Hepatocyte (in vitro differentiated cells): ENCODE measurements at regions not wholly inside any gene's neighbourhood (a gene's known extent, or its start where the extent isn't known, plus 50 kb on each side); places are given as distances from the start of the nearest gene placed in this dataset.

Source experiments
- DNase-seq: peaks from one replicate; pipeline ENCODE4 v3.0.0-alpha.2; 2016; ENCODE audit warnings: low spot score
- H2AFZ ChIP-seq: fragments of 200-600 bp; sonication (generic); 2 replicates; pipeline ENCODE4 v1.6.0; 2016; ENCODE audit warnings: antibody characterized with exemption, mild to moderate bottlenecking
- H3K27ac ChIP-seq: fragments of 200-600 bp; sonication (generic); 2 replicates; pipeline ENCODE4 v1.5.1; 2016; ENCODE audit warnings: mild to moderate bottlenecking
- H3K27me3 ChIP-seq: fragments of 200-600 bp; sonication (generic); 2 replicates; pipeline ENCODE4 v1.6.1; 2016
- H3K36me3 ChIP-seq: fragments of 200-600 bp; sonication (generic); replicated peaks from 2 replicates; pipeline ENCODE4 v1.5.1; 2016; ENCODE audit warnings: low read depth; ENCODE audit not compliant: insufficient read depth
- H3K4me1 ChIP-seq: fragments of 200-600 bp; sonication (generic); 2 replicates; pipeline ENCODE4 v1.5.1; 2016; ENCODE audit warnings: mild to moderate bottlenecking, moderate library complexity; ENCODE audit not compliant: insufficient read depth
- H3K4me2 ChIP-seq: fragments of 200-600 bp; sonication (generic); 2 replicates; pipeline ENCODE4 v1.6.0; 2016
- H3K4me3 ChIP-seq: fragments of 200-600 bp; sonication (generic); 2 replicates; pipeline ENCODE4 v1.5.1; 2016; ENCODE audit warnings: mild to moderate bottlenecking
- H3K79me2 ChIP-seq: fragments of 200-600 bp; sonication (generic); 2 replicates; pipeline ENCODE4 v1.6.0; 2017; ENCODE audit warnings: mild to moderate bottlenecking
- H3K9me2 ChIP-seq: fragments of 200-600 bp; sonication (generic); replicated peaks from 2 replicates; pipeline ENCODE4 v1.6.0; 2017; ENCODE audit warnings: mild to moderate bottlenecking; ENCODE audit not compliant: insufficient read depth
- H3K9me3 ChIP-seq: fragments of 200-600 bp; sonication (generic); 2 replicates; pipeline ENCODE4 v1.5.1; 2016; ENCODE audit warnings: low read depth, mild to moderate bottlenecking
- H4K20me1 ChIP-seq: fragments of 200-600 bp; sonication (generic); 2 replicates; pipeline ENCODE4 v1.6.0; 2016; ENCODE audit warnings: mild to moderate bottlenecking; ENCODE audit not compliant: insufficient read depth, poor library complexity, severe bottlenecking
- CTCF ChIP-seq: fragments of 200-600 bp; sonication (generic); IDR thresholded peaks from 2 replicates; pipeline ENCODE4 v1.5.1; 2016; ENCODE audit warnings: antibody characterized with exemption, mild to moderate bottlenecking; ENCODE audit not compliant: poor library complexity
- EZH2 ChIP-seq: fragments of 200-600 bp; sonication (generic); IDR thresholded peaks from 2 replicates; pipeline ENCODE4 v1.6.1; 2016; ENCODE audit warnings: antibody characterized with exemption, mild to moderate bottlenecking, borderline replicate concordance
- EZH2phosphoT487 ChIP-seq: fragments of 200-600 bp; sonication (generic); IDR thresholded peaks from one replicate; pipeline ENCODE4 v1.6.1; 2018; ENCODE audit warnings: antibody characterized with exemption, mild to moderate bottlenecking, low read depth, moderate library complexity; ENCODE audit not compliant: unreplicated experiment, severe bottlenecking
- WGBS: methylation state at CpG from one replicate; pipeline ENCODE4 v1.1.6; 2016; ENCODE audit warnings: low lambda C conversion rate; ENCODE audit errors: missing lambda C conversion rate; 5-methylcytosine and 5-hydroxymethylcytosine counted together

- H3K36me3 ChIP-seq: no peaks in the 10 kb centered on the region
- no peaks in the 10 kb centered on the region for H3K9me2 ChIP-seq
- no peaks in the 10 kb centered on the region for H3K79me2 ChIP-seq
- no peak overlapping the region for H3K4me3 ChIP-seq
- peak overlapping the region; percentile 49 for H2AFZ ChIP-seq
- no peaks in the 10 kb centered on the region for H4K20me1 ChIP-seq
- no peak for DNase-seq
- 29% methylated on average over 5 of the region's 5 CpGs for WGBS
- no peaks in the 10 kb centered on the region for H3K27me3 ChIP-seq
- no peaks in the 10 kb centered on the region for H3K9me3 ChIP-seq
- peak overlapping the region; percentile 61 for H3K27ac ChIP-seq
- TF ChIP-seq EZH2 (no peak), CTCF (no peak), EZH2phosphoT487 (no peak)
- peaks cover 32% of the 10 kb centered on the region for H3K4me1 ChIP-seq
- H3K4me2 ChIP-seq: peak overlapping the region; percentile 65
Observed at GRCh38 chr13:33537026-33537425, 251.5 kb upstream of the STARD13 start.

- Histone ChIP-seq H3K27me3 (no peaks in the 10 kb centered on the region), H3K4me1 (peaks cover 32% of the 10 kb centered on the region), H3K79me2 (no peaks in the 10 kb centered on the region), H4K20me1 (no peaks in the 10 kb centered on the region), H2AFZ (no peak overlapping the region), H3K4me3 (no peak overlapping the region), H3K9me2 (no peaks in the 10 kb centered on the region), H3K27ac (peak overlapping the region; percentile 61), H3K9me3 (no peaks in the 10 kb centered on the region), H3K36me3 (no peaks in the 10 kb centered on the region), H3K4me2 (peak overlapping the region; percentile 65)
- 67% methylated on average over 2 of the region's 2 CpGs for WGBS
- no peak for TF ChIP-seq CTCF
- TF ChIP-seq EZH2: no peak
- no peak for TF ChIP-seq EZH2phosphoT487
- DNase-seq: no peak
Observed at GRCh38 chr13:33537676-33538075, 252.1 kb upstream of the STARD13 start.

DNA sequence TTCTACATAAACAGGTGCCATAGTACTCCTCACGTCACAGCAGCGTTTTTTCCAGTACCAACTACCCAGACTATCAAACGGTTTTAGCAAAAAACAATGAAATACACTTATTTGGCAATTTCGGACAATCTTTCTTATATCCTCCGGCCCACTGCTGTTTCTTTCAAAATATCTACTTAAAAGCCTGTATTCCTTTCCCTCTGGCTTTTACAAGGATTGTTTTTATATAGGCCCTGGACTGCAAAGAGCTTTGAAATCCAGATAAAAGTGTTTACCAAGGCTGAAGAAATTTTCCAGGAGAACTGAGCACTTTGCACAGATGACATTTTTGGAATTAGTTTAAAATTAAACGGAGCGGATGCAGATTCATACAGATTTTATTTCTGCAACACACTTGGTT is 255.9 kb upstream of the STARD13 start:
- DNase-seq: no peak
- peak overlapping the region; percentile 74 for H3K4me2 ChIP-seq
- 44% methylated on average over 7 of the region's 7 CpGs for WGBS
- H3K9me3 ChIP-seq: no peaks in the 10 kb centered on the region
- peak overlapping the region; percentile 8 for H2AFZ ChIP-seq
- peak overlapping the region; percentile 97 for H3K27ac ChIP-seq
- H3K27me3 ChIP-seq: no peaks in the 10 kb centered on the region
- no peaks in the 10 kb centered on the region for H3K9me2 ChIP-seq
- H3K4me1 ChIP-seq: peaks cover 39% of the 10 kb centered on the region
- H3K79me2 ChIP-seq: no peaks in the 10 kb centered on the region
- TF ChIP-seq EZH2 (no peak), CTCF (no peak), EZH2phosphoT487 (no peak)
- peak overlapping the region; percentile 6 for H3K4me3 ChIP-seq
- no peaks in the 10 kb centered on the region for H3K36me3 ChIP-seq
- H4K20me1 ChIP-seq: no peaks in the 10 kb centered on the region

GRCh38 chr13:33541962-33542308 is 256.4 kb upstream of the STARD13 start:
- no peaks in the 10 kb centered on the region for H3K9me3 ChIP-seq
- no peaks in the 10 kb centered on the region for H3K27me3 ChIP-seq
- no peak for TF ChIP-seq EZH2phosphoT487
- no peak for TF ChIP-seq EZH2
- no peak for TF ChIP-seq CTCF
- peak overlapping the region; percentile 97 for H3K27ac ChIP-seq
- no peaks in the 10 kb centered on the region for H4K20me1 ChIP-seq
- H2AFZ ChIP-seq: peak overlapping the region; percentile 8
- H3K4me3 ChIP-seq: peak overlapping the region; percentile 6
- DNase-seq: no peak
- no peaks in the 10 kb centered on the region for H3K9me2 ChIP-seq
- no peaks in the 10 kb centered on the region for H3K79me2 ChIP-seq
- peak overlapping the region; percentile 74 for H3K4me2 ChIP-seq
- peaks cover 34% of the 10 kb centered on the region for H3K4me1 ChIP-seq
- WGBS: 11% methylated on average over 8 of the region's 8 CpGs
- H3K36me3 ChIP-seq: no peaks in the 10 kb centered on the region
